ENCODE measurements at regions not wholly inside any gene's neighbourhood (a gene's known extent, or its start where the extent isn't known, plus 50 kb on each side); places are given as distances from the start of the nearest gene placed in this dataset.
A peak's percentile ranks its signal among the peaks of the same experiment; 100 is the strongest.

- WGBS, 2 donors, result 85 to 86% methylated on average over 5 of the region's 5 CpGs
- H3K27ac ChIP-seq, result no peak overlapping the region
- peaks cover 0 to 15% (median 5%) of the 10 kb centered on the region in 3 donors for H3K4me1 ChIP-seq
- no peak for TF ChIP-seq CTCF (IDR thresholded peaks at IDR 0.05)
- no peak for TF ChIP-seq POLR2A (IDR thresholded peaks at IDR 0.05)
- peaks cover 0 to 9% (median 0%) of the 10 kb centered on the region in 4 donors for H3K27me3 ChIP-seq
- no peak for DNase-seq
- intact Hi-C loops (cut with DNase I), result no loop called here
- H3K36me3 ChIP-seq, result no peaks in the 10 kb centered on the region
- H3K9me3 ChIP-seq, result peaks cover 0 to 22% (median 8%) of the 10 kb centered on the region in 3 donors
- no peak overlapping the region for H3K4me3 ChIP-seq
Measured at GRCh38 chr7:25930492-25931048, 221.4 kb upstream of the NFE2L3 start.

GRCh38 chr7:25931156-25931555 is 220.8 kb upstream of the NFE2L3 start:
- intact Hi-C loops (cut with DNase I), result no loop called here
- TF ChIP-seq CTCF (IDR thresholded peaks at IDR 0.05) (no peak), POLR2A (IDR thresholded peaks at IDR 0.05) (no peak)
- Histone ChIP-seq H3K36me3 (no peaks in the 10 kb centered on the region), H3K27ac (no peak overlapping the region), H3K4me1 (peaks cover 0 to 11% (median 5%) of the 10 kb centered on the region in 3 donors), H3K27me3 (peaks cover 0 to 14% (median 0%) of the 10 kb centered on the region in 4 donors), H3K9me3 (peaks cover 0 to 22% (median 8%) of the 10 kb centered on the region in 3 donors), H3K4me3 (no peak overlapping the region)
- WGBS, 2 donors, result 44 to 58% methylated on average over 1 of the region's 1 CpG
- no peak for DNase-seq

GRCh38 chr7:25933921-25934320 is 218.1 kb upstream of the NFE2L3 start:
- no peaks in the 10 kb centered on the region for H3K36me3 ChIP-seq
- no peak overlapping the region for H3K27ac ChIP-seq
- no peak overlapping the region for H3K4me3 ChIP-seq
- H3K27me3 ChIP-seq, result peaks cover 0 to 19% (median 0%) of the 10 kb centered on the region in 4 donors
- peaks cover 0 to 22% (median 8%) of the 10 kb centered on the region in 3 donors for H3K9me3 ChIP-seq
- H3K4me1 ChIP-seq, result peaks cover 0 to under 1% (median 0%) of the 10 kb centered on the region in 3 donors
- TF ChIP-seq CTCF (IDR thresholded peaks at IDR 0.05), result no peak
- no peak for TF ChIP-seq POLR2A (IDR thresholded peaks at IDR 0.05)
- no peak for DNase-seq
- intact Hi-C loops (cut with DNase I), result no loop called here
- WGBS, 2 donors, result 86 to 88% methylated on average over 1 of the region's 1 CpG

- TF ChIP-seq POLR2A (IDR thresholded peaks at IDR 0.05) (no peak), CTCF (IDR thresholded peaks at IDR 0.05) (no peak)
- no peak for DNase-seq
- Histone ChIP-seq H3K4me1 (peaks cover 7 to 39% (median 9%) of the 10 kb centered on the region in 3 donors), H3K9me3 (no peaks in the 10 kb centered on the region), H3K36me3 (no peaks in the 10 kb centered on the region), H3K27ac (peak overlapping the region; percentile 76 to 94 (median 88)), H3K27me3 (peaks cover 0 to 28% (median 0%) of the 10 kb centered on the region in 4 donors), H3K4me3 (peak overlapping the region; percentile 12 to 27 (median 20))
- intact Hi-C loops (cut with DNase I), result no loop called here
- WGBS, 2 donors, result 18 to 26% methylated on average over 8 of the region's 8 CpGs
Measured at GRCh38 chr7:25940086-25940906, 211.7 kb upstream of the NFE2L3 start.
